Limb (tissue), 2 donors: ENCODE measurements at regions not wholly inside any gene's neighbourhood (a gene's known extent, or its start where the extent isn't known, plus 50 kb on each side); places are given as distances from the start of the nearest gene placed in this dataset.
"Not testable (repeated sequence)": the region's sequence is repeated elsewhere in the genome, so short reads cannot be mapped to it uniquely, and the experiment has no call there.

Source experiments
- DNase-seq, 2 donors: peaks; one replicate each; pipeline ENCODE4 v3.0.0-alpha.2; 2016; ENCODE audit errors: extremely low spot score in 2 of 2

DNA sequence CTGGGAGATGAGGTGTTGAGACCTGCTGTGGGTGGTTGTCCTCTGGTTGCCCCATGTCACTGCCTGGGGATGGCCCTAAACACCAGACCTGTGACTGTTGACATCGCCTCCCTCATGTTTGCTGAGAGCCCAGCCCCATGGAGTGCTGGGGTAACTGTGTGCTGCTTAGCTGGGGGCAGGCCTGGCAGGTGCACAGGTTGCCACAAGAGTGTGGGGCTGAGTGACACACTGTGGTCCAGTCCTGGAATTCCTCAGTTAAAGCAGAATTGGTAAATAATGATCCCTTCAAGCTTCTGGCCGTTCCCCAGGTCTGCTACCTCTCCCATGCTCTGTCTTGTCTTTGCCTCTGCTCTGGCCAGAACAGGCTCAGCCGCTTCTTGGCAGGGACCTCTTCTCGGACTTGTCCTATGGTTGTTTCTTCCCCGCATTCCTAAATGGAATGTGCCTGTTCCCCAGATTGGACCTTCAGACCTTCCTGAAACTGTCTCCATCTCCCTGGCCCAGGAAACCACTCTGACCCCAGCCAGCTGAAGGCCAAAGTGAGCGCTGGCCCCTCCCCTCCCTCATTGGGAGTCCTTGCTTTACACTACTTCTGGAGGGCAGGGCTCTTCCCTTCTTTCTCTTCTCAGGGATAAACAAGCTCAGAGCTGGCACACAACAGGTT lies 61.2 kb upstream of the PITX1 start:
- DNase-seq = no peak

DNA sequence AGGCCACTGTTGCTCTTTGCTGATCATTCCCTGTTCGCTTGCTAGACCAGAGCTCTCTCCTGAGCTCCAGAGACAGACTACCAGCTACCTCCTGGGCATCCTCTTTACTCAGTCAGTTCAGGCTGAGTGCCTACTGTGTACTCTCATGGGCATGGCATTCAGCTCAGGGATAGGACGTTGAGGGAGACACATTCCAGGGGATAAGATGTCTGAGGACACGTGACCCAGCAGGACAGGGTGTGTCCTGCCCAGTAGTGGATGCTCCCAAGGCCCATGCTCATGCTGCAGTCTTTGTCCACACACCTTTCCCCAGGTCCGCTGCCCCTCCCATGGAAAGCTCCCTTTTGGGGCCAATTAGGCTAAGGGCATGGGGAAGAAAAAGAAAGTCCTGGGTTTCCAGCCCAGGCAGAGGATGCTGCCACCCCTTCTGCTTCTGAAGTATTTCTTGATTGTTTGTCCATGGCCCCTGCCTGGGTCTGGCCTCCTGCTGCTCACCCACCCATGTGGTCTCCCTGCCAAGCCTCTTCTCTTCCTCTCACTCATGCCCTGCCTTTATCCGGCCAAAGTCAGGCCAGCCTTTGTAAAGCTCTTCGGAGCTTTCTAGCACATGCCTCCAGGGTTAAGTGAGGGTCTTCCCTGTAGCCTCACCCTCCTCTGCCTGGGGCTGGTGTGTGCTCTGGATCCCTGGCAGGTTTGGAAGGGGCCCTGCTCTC lies 60.5 kb upstream of the PITX1 start:
- DNase-seq = no peak

DNA sequence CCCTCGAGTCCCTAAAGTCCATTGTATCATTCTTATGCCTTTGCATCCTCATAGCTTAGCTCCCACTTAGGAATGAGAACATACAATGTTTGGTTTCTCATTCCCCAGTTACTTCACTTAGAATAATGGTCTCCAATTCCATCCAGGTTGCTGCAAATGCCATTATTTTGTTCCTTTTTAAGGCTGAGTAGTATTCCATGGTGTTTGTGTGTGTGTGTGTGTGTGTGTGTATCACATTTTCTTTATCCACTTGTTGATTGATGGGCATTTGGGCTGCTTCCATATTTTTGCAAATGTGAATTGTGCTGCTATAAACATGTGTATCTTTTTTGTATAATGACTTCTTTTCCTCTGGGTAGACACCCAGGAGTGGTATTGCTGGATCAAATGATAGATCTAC lies 59.5 kb upstream of the PITX1 start:
- not testable (repeated sequence) for DNase-seq

DNA sequence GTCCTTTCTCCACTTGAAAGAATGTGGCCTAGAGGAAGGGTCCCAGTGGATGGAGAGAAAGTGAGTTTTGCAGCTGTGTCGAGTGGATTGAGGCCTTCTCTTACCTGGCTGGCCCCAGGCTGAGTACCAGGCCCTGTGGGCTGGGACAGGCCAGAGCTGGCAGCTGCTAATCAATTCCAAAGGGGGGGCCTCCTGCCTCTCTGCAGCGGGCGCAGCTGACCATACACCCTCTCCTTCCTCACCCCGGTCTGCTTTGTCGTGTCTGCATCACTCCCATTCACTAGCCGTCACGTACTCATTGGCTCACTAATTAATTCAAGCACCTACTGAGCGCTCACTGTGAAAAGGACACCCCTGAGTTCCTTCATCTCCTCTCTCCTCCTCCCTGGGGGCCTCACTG lies 58.4 kb upstream of the PITX1 start:
- no peak for DNase-seq

DNA sequence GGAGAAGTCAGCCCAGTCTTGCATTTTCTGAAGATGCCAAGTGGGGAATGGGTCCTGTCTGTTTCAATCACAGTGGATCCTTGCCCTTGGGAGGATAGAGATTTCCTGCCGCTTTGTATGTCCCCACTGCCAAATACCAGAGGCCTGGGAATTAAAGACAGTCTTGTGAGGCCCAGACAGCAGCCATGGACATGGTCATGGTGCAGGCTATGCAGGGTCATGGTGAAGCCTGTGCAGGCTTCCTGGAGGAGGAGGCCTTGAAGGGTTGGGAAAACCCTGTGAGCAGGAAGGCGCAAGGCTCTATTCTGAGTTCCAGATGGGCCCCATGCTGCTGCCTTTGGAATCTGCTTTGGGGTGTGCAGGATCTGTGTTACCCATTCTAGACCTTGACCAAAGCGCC lies 57.3 kb upstream of the PITX1 start:
- no peak for DNase-seq

DNA sequence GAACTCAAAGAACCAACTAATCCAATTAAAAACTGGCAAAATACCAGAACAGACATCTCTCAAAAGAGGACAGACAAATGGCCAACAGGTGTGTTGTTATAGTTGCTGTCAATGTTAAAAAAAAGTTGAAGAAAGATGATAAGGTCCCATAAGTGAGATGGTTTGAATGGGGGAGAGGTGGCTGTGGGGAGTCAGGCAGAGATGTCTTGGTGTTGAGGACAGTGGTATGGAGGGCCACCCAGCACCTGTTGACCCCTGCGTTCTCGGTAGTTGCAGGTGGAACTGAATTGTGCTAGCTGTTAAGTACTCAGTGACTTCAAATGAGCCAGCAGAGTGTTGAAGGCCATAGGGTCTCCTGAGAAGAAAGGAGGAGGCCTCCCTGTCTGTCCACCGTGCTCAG lies 55.9 kb upstream of the PITX1 start:
- DNase-seq = no peak

DNA sequence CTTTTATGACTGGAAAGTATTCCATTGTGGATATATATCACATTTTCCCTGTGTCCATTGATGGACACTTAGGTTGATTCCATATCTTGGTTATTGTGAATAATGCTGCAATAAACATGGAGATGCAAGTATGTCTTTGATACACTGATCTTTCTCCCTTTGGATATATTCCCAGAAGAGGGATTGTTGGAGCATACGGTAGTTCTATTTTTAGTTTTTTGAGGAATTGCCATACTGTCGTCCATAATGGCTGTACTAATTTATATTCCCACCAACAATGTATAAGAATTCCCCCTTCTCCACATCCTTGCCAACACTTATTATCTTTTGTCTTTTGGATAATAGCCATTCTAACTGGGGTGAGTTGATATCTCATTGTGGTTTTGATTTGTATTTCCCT lies 54.9 kb upstream of the PITX1 start:
- no peak for DNase-seq

DNA sequence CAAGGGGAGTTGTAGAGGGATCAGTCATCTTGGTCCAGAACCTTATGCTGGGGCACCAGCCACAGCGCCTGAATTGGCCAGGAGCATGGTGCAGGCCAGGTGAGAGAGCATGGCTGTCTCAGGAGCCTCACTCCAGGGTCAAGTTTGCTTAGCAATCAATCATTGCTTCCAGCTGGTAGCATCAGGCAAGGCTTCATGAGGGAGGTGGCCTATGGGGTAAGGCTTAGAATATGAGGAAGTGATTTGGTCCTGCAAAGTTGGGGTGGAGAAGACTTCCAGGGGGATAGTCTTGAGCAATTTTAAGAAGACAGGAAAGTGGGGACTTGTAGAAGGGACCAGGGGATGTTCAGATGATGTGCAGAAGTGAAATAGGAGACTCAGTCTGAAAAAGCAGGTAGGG lies 53.9 kb upstream of the PITX1 start:
- DNase-seq = no peak

DNA sequence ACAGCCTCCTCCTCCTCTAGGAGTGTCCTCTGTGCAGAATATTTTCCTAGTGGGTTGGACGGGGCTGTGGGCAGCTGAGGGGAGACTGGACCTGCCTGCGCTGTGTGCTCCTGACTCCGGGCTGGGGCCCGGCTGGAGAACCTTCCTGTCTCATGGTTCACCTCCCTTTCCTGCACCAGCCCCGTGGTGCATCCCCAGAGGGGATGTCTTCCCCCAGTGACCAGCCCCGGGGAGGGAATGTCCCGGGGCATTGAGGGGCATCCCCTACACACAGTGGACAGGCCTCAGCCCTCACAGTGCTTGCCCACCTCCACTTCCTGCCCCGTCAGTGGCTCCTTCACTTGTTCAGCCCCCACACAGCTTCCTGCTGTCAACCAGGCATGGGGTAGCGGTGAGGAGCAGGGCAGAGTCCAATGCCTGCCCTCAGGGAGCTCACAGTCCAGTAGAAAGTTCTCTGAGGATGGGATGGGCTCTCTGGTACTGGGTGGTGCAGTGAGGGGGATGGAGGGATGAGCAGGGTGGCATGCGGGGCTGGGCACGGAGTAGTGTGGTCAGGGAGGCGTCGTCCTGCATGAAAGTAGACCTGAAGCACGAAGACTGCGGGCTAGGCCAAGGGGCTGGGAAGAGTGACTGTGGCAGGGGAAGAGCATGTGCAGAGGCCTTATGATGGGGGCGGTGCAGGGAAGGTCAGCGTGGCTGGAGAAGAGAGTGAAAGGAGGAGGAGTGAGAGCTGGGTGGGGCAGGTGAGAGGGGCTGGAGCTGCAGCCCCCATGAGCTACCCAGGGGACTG lies 52.1 kb upstream of the PITX1 start:
- no peak for DNase-seq

DNA sequence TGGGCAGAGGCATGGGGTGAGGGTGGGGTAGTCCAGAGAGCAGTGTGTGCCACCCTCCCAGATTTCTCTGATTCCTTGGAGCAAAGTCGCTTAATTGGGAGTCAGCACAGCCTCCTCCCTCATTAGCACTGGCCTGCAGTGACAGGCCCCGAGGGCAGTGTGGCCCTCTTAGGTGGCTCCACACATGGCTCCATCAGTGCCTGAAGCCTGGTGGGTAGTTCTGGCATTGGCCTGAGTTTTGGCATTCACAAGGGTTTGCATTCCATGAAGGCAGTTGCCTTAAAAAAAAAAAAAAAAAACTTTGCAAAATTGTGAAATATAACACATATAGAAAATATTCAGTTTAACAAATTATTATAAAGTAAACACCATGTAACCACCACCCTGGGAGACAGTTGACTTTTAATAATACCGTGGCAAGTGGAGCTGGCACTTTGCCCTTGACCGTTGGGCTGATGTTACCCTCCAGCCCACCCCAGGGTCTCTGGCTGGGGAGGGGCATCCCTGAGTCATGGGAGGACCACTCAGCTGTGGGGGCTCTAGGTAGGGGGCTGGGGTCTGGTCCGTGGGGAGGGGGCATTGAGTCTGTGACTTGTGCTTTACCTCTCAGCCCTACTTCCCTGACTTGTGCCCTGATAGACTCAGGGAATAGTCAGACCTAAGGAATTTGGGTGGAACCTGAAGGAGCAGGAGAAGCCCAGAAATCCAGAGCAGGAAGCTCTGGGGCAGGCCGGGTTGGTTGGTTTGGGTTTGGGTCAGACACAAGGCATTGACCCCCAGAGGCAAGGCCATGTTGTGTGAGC lies 51.3 kb upstream of the PITX1 start:
- no peak for DNase-seq
